H9 (cell line): ENCODE measurements at regions not wholly inside any gene's neighbourhood (a gene's known extent, or its start where the extent isn't known, plus 50 kb on each side); places are given as distances from the start of the nearest gene placed in this dataset.
A peak's percentile ranks its signal among the peaks of the same experiment; 100 is the strongest.

ENCODE experiments used
- DNase-seq: peaks from one replicate; pipeline ENCODE4 v3.0.0-alpha.2; 2017
- H2AFZ ChIP-seq: one replicate; pipeline ENCODE4 v1.6.1; 2013; ENCODE audit warnings: mild to moderate bottlenecking, low read length, control low read depth, moderate library complexity
- H2AK5ac ChIP-seq: 2 replicates; pipeline ENCODE4 v1.6.1; 2013; ENCODE audit warnings: low read length, control low read depth, mixed read lengths; ENCODE audit not compliant: insufficient read length
- H2BK120ac ChIP-seq: one replicate; pipeline ENCODE4 v1.6.1; 2013; ENCODE audit warnings: low read depth, mild to moderate bottlenecking, low read length, control low read depth, inconsistent platforms; ENCODE audit not compliant: poor library complexity, severe bottlenecking
- H2BK12ac ChIP-seq: 2 replicates; pipeline ENCODE4 v1.6.1; 2013; ENCODE audit warnings: low read length, control low read depth, mixed read lengths, low read depth; ENCODE audit not compliant: insufficient read length
- H2BK15ac ChIP-seq: 2 replicates; pipeline ENCODE4 v1.6.1; 2013; ENCODE audit warnings: low read depth, low read length, control low read depth
- H2BK20ac ChIP-seq: one replicate; pipeline ENCODE4 v1.6.1; 2013; ENCODE audit warnings: low read depth, mild to moderate bottlenecking, low read length, control low read depth, inconsistent platforms; ENCODE audit not compliant: poor library complexity, severe bottlenecking
- H2BK5ac ChIP-seq: 2 replicates; pipeline ENCODE4 v1.6.1; 2013; ENCODE audit warnings: low read length, control low read depth, mixed read lengths; ENCODE audit not compliant: insufficient read length
- H3K14ac ChIP-seq: 2 replicates; pipeline ENCODE4 v1.6.1; 2013; ENCODE audit warnings: low read length, control low read depth; ENCODE audit not compliant: insufficient read depth
- H3K18ac ChIP-seq: 2 replicates; pipeline ENCODE4 v1.6.1; 2013; ENCODE audit warnings: low read depth, mild to moderate bottlenecking, mixed read lengths, low read length, control low read depth; ENCODE audit not compliant: insufficient read length
- H3K23ac ChIP-seq: 2 replicates; pipeline ENCODE4 v1.6.1; 2013; ENCODE audit warnings: low read length, control low read depth, mixed read lengths, low read depth; ENCODE audit not compliant: insufficient read length
- H3K23me2 ChIP-seq: 2 replicates; pipeline ENCODE4 v1.6.1; 2013; ENCODE audit warnings: low read depth, mild to moderate bottlenecking, mixed read lengths, low read length, control low read depth; ENCODE audit not compliant: insufficient read length, poor library complexity, severe bottlenecking
- H3K27ac ChIP-seq: 2 replicates; pipeline ENCODE4 v1.5.1; 2013; ENCODE audit warnings: low read length, control low read depth, mixed read lengths, low read depth; ENCODE audit not compliant: insufficient read length
- H3K27me3 ChIP-seq: 2 replicates; pipeline ENCODE4 v1.6.1; 2013; ENCODE audit warnings: low read length, control low read depth, inconsistent platforms; ENCODE audit not compliant: insufficient read depth
- H3K4ac ChIP-seq: 2 replicates; pipeline ENCODE4 v1.6.1; 2013; ENCODE audit warnings: low read depth, mild to moderate bottlenecking, control low read depth, inconsistent platforms, low read length, moderate library complexity
- H3K4me1 ChIP-seq: 2 replicates; pipeline ENCODE4 v1.6.1; 2013; ENCODE audit warnings: low read length, control low read depth, inconsistent platforms; ENCODE audit not compliant: insufficient read depth
- H3K4me2 ChIP-seq: 2 replicates; pipeline ENCODE4 v1.6.1; 2013; ENCODE audit warnings: low read length, control low read depth, mixed read lengths; ENCODE audit not compliant: insufficient read length, insufficient read depth
- H3K56ac ChIP-seq: 2 replicates; pipeline ENCODE4 v1.6.1; 2013; ENCODE audit warnings: low read depth, mild to moderate bottlenecking, mixed read lengths, low read length, control low read depth; ENCODE audit not compliant: insufficient read length
- H3K79me1 ChIP-seq: 2 replicates; pipeline ENCODE4 v1.6.1; 2013; ENCODE audit warnings: low read depth, mild to moderate bottlenecking, moderate library complexity, low read length, control low read depth, inconsistent platforms; ENCODE audit not compliant: insufficient read depth, poor library complexity, severe bottlenecking
- H3K79me2 ChIP-seq: 2 replicates; pipeline ENCODE4 v1.6.1; 2013; ENCODE audit warnings: low read length, control low read depth, inconsistent platforms; ENCODE audit not compliant: insufficient read depth
- H3K9ac ChIP-seq: 2 replicates; pipeline ENCODE4 v1.6.1; 2013; ENCODE audit warnings: low read length, control low read depth, mixed read lengths; ENCODE audit not compliant: insufficient read length; ENCODE audit errors: extremely low read depth
- H3K9me3 ChIP-seq: one replicate; pipeline ENCODE4 v1.6.1; 2013; ENCODE audit warnings: low read depth, low read length, inconsistent platforms; ENCODE audit not compliant: control insufficient read depth
- H3T11ph ChIP-seq: one replicate; pipeline ENCODE4 v1.6.1; 2013; ENCODE audit warnings: mild to moderate bottlenecking, low read length, control low read depth, inconsistent platforms
- H4K20me1 ChIP-seq: one replicate; pipeline ENCODE4 v1.6.1; 2013; ENCODE audit not compliant: control insufficient read depth, insufficient read length, insufficient read depth
- H4K5ac ChIP-seq: 2 replicates; pipeline ENCODE4 v1.6.1; 2013; ENCODE audit warnings: low read depth, mild to moderate bottlenecking, mixed read lengths, low read length, control low read depth; ENCODE audit not compliant: insufficient read length
- H4K8ac ChIP-seq: replicated peaks from 2 replicates; pipeline ENCODE4 v1.6.1; 2013; ENCODE audit warnings: low read length, control low read depth, mixed read lengths, low read depth; ENCODE audit not compliant: insufficient read length
- H4K91ac ChIP-seq: 2 replicates; pipeline ENCODE4 v1.6.1; 2013; ENCODE audit warnings: low read depth, mild to moderate bottlenecking, moderate library complexity, mixed read lengths, low read length, control low read depth; ENCODE audit not compliant: insufficient read length
- H3K27ac Mint-ChIP-seq, 3 experiments: 2 replicates in 2 of 3; 3 replicates in 1 of 3; pipeline ENCODE4 v1.8.0; 2020 to 2021; ENCODE audit warnings: mixed read lengths in 3 of 3, mild to moderate bottlenecking in 1 of 3, moderate library complexity in 1 of 3
- H3K27me3 Mint-ChIP-seq: 2 replicates; pipeline ENCODE4 v1.8.0; 2021; ENCODE audit warnings: low read depth, mild to moderate bottlenecking, moderate library complexity, mixed read lengths
- H3K36me3 Mint-ChIP-seq, 3 experiments: 2 replicates in 2 of 3; 3 replicates in 1 of 3; pipeline ENCODE4 v1.8.0; 2020 to 2021; ENCODE audit warnings: low read depth in 3 of 3, mixed read lengths in 3 of 3; ENCODE audit not compliant: insufficient read depth in 1 of 3
- H3K4me1 Mint-ChIP-seq, 2 experiments: 2 replicates each; pipeline ENCODE4 v1.8.0; 2020; ENCODE audit warnings: mixed read lengths in 2 of 2
- H3K4me3 Mint-ChIP-seq, 2 experiments: 2 replicates in 1 of 2; 3 replicates in 1 of 2; pipeline ENCODE4 v1.8.0; 2020 to 2021; ENCODE audit warnings: mild to moderate bottlenecking in 2 of 2, mixed read lengths in 2 of 2, moderate library complexity in 1 of 2
- H3K9me3 Mint-ChIP-seq, 2 experiments: 2 replicates in 1 of 2; 3 replicates in 1 of 2; pipeline ENCODE4 v1.8.0; 2020; ENCODE audit warnings: mild to moderate bottlenecking in 2 of 2, mixed read lengths in 2 of 2, moderate library complexity in 1 of 2
- whole genome bisulfite sequencing: extraction: QIAGEN DNeasy Blood & Tissue Kit; methylation state at CpG from one replicate; pipeline ENCODE4 v1.1.7; 2013; ENCODE audit warnings: missing lambda C conversion rate, low lambda C conversion rate, mixed read lengths; ENCODE audit not compliant: insufficient read length; ENCODE audit errors: extremely low coverage; 5-methylcytosine and 5-hydroxymethylcytosine counted together
- TF ChIP-seq, protein P1 (sequence below): fragments of 200-600 bp; sonication (generic); conservative IDR thresholded peaks from 3 replicates; pipeline ENCODE4 v1.8.0; 2021; ENCODE audit warnings: antibody characterized with exemption, mild to moderate bottlenecking

DNA sequence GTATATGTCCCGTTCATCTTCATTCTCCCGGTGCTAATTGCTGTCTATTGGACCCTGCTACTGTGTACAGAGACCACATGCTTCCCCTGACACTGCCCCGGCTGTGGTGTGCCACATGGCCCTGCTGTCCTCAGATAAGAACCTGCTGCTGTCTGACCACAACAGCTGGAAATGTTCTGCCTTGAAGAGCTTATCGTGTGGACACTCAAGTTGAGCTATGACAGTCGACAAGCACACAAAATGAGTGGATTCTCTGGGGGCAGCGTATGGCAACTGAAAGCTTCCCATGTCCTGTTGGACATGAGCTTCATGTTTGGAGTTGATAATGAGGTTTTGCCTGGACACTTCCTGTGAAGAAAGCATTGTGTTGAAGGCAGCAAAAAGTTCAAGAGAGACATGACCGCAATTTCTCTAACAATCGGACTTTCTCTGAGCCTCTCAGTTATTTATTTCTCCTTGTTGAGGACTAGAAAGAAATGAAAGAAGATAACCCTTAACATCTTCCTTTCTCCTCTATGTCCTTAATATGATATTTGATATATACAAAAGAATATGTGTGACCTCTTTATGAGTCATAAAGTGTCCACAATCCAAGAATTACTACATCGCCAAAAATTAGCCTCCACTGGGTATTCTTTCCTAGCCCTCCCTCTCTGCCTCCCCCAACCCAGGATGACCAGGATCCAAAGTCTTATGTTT, 187.1 kb upstream of the TCF21 start:
- H4K91ac ChIP-seq, result no peak overlapping the region
- H3K9me3 ChIP-seq, result no peaks in the 10 kb centered on the region
- Mint-ChIP-seq H3K27ac (0 out of 7 replicates have a peak overlapping the region, but pooled peaks of 1 of the 3 experiments have one; percentile 47), H3K27me3 (no peaks in the 10 kb centered on the region), H3K4me3 (no peak overlapping the region), H3K36me3 (peaks cover 0 to 6% (median 0%) of the 10 kb centered on the region in 3 experiments; a peak in 4 of 7 replicates), H3K4me1 (peaks cover 6 to 8% of the 10 kb centered on the region in 2 experiments), H3K9me3 (0 out of 5 replicates have a peak, but pooled peaks cover 0 to 2% of the 10 kb centered on the region in 2 experiments)
- no peak overlapping the region for H2AFZ ChIP-seq
- no peak overlapping the region for H3T11ph ChIP-seq
- no peak overlapping the region for H4K8ac ChIP-seq
- no peak overlapping the region for H2AK5ac ChIP-seq
- no peak overlapping the region for H2BK15ac ChIP-seq
- no peak overlapping the region for H2BK20ac ChIP-seq
- H3K9ac ChIP-seq, result no peak overlapping the region
- H3K79me2 ChIP-seq, result no peaks in the 10 kb centered on the region
- H3K18ac ChIP-seq, result no peak overlapping the region
- no peak overlapping the region for H4K5ac ChIP-seq
- no peak overlapping the region for H2BK12ac ChIP-seq
- H4K20me1 ChIP-seq, result no peaks in the 10 kb centered on the region
- H3K27me3 ChIP-seq, result no peaks in the 10 kb centered on the region
- H3K14ac ChIP-seq, result no peak overlapping the region
- no peak overlapping the region for H3K56ac ChIP-seq
- no peak overlapping the region for H3K27ac ChIP-seq
- TF ChIP-seq, protein P1, sequence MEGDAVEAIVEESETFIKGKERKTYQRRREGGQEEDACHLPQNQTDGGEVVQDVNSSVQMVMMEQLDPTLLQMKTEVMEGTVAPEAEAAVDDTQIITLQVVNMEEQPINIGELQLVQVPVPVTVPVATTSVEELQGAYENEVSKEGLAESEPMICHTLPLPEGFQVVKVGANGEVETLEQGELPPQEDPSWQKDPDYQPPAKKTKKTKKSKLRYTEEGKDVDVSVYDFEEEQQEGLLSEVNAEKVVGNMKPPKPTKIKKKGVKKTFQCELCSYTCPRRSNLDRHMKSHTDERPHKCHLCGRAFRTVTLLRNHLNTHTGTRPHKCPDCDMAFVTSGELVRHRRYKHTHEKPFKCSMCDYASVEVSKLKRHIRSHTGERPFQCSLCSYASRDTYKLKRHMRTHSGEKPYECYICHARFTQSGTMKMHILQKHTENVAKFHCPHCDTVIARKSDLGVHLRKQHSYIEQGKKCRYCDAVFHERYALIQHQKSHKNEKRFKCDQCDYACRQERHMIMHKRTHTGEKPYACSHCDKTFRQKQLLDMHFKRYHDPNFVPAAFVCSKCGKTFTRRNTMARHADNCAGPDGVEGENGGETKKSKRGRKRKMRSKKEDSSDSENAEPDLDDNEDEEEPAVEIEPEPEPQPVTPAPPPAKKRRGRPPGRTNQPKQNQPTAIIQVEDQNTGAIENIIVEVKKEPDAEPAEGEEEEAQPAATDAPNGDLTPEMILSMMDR, result no peak
- H3K4me2 ChIP-seq, result no peak overlapping the region
- H3K23ac ChIP-seq, result no peak overlapping the region
- WGBS, result no CpG with 5 or more reads among the region's 9 CpGs
- no peaks in the 10 kb centered on the region for H3K23me2 ChIP-seq
- no peaks in the 10 kb centered on the region for H3K4me1 ChIP-seq
- no peak for DNase-seq
- no peak overlapping the region for H2BK5ac ChIP-seq
- H2BK120ac ChIP-seq, result no peak overlapping the region
- no peak overlapping the region for H3K4ac ChIP-seq
- H3K79me1 ChIP-seq, result no peaks in the 10 kb centered on the region
